ENCODE measurements at regions not wholly inside any gene's neighbourhood (a gene's known extent, or its start where the extent isn't known, plus 50 kb on each side); places are given as distances from the start of the nearest gene placed in this dataset.

- TF ChIP-seq CTCF (IDR thresholded peaks at IDR 0.05) (no peak), POLR2A (IDR thresholded peaks at IDR 0.05) (no peak)
Measured at GRCh38 chr7:46000513-46000912, 79.4 kb upstream of the IGFBP3 start.
